Esophagus squamous epithelium (tissue), 5 donors: ENCODE measurements at regions not wholly inside any gene's neighbourhood (a gene's known extent, or its start where the extent isn't known, plus 50 kb on each side); places are given as distances from the start of the nearest gene placed in this dataset.

Experiments used
- DNase-seq: peaks from one replicate; lab custom pipeline; 2025; lab: John Stamatoyannopoulos, UW
- H3K27ac ChIP-seq, 4 donors: fragments of 200-600 bp; sonication (generic); one replicate each; pipeline ENCODE4 v1.5.1; 2016 to 2019; ENCODE audit warnings: mild to moderate bottlenecking in 1 of 4
- H3K27me3 ChIP-seq, 4 donors: fragments of 200-600 bp; sonication (generic); 1 replicate in 3 of 4; 2 replicates in 1 of 4; pipeline versions ENCODE4 v1.5.1 to v1.6.0; 2017 to 2021; ENCODE audit warnings: antibody characterized with exemption in 1 of 4
- H3K36me3 ChIP-seq, 3 donors: fragments of 200-600 bp; sonication (generic); one replicate each; pipeline ENCODE4 v1.5.1; 2016 to 2019
- H3K4me1 ChIP-seq, 3 donors: fragments of 200-600 bp; sonication (generic); one replicate each; pipeline ENCODE4 v1.5.1; 2017 to 2019
- H3K4me3 ChIP-seq, 4 donors: fragments of 200-600 bp; sonication (generic); 1 replicate in 3 of 4; 2 replicates in 1 of 4; pipeline ENCODE4 v1.5.1; 2016 to 2019; ENCODE audit warnings: mild to moderate bottlenecking in 2 of 4, moderate library complexity in 1 of 4
- H3K9me3 ChIP-seq, 3 donors: fragments of 200-600 bp; sonication (generic); one replicate each; pipeline ENCODE4 v1.5.1; 2016 to 2019
- POLR2A ChIP-seq, 4 donors: fragments of 450-650 bp; IDR thresholded peaks; one replicate each; pipeline ENCODE4 v1.6.1; 2017; ENCODE audit warnings: antibody characterized with exemption in 4 of 4, mild to moderate bottlenecking in 4 of 4, moderate library complexity in 3 of 4
- whole genome bisulfite sequencing, 2 donors: methylation state at CpG; one replicate each; pipeline ENCODE4 v1.1.5; 2018; 5-methylcytosine and 5-hydroxymethylcytosine counted together
- intact Hi-C: fragments of 100-400 bp; cut with DNase I; formaldehyde crosslinking; loops from one replicate; pipeline ENCODE4 v1.15.0; 2022
- TF ChIP-seq, protein P1 (sequence below), 6 experiments: fragments of 450-650 bp in 4 of 6; fragments of 200-600 bp in 2 of 6; sonication (generic) in 2 of 6; IDR thresholded peaks; one replicate each; pipeline ENCODE4 v1.5.1; 2016 to 2019; ENCODE audit warnings: antibody characterized with exemption in 6 of 6, mild to moderate bottlenecking in 4 of 6, moderate library complexity in 4 of 6
- donor health status: DM: yes; HTN: yes; CAD: no.

DNA sequence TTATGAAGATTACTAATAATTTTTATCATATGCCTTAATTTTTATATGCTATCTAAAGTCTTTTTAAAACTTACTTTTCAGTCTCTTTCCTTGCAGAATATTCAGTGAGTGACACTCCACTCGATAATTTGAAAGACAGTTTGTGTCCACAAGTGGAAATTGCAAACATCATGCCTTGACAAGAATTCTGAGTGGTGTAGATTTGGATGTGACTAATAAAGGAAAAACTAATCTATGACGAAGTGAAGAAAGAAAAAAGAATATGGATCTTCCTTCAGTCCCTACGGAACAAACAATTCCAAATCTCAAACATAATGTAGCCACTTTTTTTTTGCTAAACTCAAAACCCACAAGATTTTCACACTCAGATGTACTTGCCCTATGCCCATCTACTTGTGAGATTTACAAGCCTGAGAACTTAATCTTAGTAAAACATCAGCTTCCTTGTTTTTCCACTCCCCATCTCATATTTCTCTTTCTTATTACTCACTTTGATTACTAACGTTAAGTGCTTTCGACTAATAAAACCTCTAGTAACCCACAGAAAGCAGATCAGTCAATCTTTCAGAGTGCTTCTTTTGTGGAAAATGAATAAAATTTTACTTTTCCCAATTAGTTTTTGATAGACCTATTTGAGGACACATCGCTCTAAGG, 1155.8 kb downstream of the GRIK2 start:
- TF ChIP-seq, protein P1, sequence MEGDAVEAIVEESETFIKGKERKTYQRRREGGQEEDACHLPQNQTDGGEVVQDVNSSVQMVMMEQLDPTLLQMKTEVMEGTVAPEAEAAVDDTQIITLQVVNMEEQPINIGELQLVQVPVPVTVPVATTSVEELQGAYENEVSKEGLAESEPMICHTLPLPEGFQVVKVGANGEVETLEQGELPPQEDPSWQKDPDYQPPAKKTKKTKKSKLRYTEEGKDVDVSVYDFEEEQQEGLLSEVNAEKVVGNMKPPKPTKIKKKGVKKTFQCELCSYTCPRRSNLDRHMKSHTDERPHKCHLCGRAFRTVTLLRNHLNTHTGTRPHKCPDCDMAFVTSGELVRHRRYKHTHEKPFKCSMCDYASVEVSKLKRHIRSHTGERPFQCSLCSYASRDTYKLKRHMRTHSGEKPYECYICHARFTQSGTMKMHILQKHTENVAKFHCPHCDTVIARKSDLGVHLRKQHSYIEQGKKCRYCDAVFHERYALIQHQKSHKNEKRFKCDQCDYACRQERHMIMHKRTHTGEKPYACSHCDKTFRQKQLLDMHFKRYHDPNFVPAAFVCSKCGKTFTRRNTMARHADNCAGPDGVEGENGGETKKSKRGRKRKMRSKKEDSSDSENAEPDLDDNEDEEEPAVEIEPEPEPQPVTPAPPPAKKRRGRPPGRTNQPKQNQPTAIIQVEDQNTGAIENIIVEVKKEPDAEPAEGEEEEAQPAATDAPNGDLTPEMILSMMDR (IDR thresholded peaks at IDR 0.05) = no peak
- no peak for TF ChIP-seq POLR2A (IDR thresholded peaks at IDR 0.05)
- Histone ChIP-seq H3K27me3 (no peaks in the 10 kb centered on the region), H3K9me3 (no peaks in the 10 kb centered on the region), H3K36me3 (no peaks in the 10 kb centered on the region), H3K27ac (no peak overlapping the region), H3K4me1 (no peaks in the 10 kb centered on the region), H3K4me3 (no peak overlapping the region)
- 61 to 64% methylated on average over 6 of the region's 6 CpGs for WGBS, 2 donors
- no peak for DNase-seq
- intact Hi-C loops = no loop called here

DNA sequence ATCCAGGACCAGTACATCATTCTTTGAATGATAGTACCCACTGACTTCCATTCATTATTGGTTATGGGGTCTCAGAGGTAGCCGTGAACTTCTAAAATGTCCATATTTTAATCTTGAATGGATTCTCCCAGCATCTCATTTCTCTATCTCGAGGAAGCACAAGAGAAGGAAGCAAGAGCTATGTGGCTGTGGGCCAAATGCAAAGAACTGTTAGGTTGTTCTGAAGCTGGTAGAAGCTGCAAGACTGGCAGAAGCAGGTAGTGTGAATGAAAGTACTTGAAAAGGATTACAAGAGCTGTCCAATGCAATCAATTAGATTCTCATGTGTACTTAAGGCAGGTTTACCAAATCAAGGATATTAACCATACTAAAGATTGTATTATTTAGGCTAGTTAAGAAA, 1131.8 kb downstream of the GRIK2 start:
- no peak for DNase-seq
- intact Hi-C loops = no loop called here
- no peak for TF ChIP-seq POLR2A (IDR thresholded peaks at IDR 0.05)
- TF ChIP-seq, protein P1 (IDR thresholded peaks at IDR 0.05) = no peak
- H3K4me1 ChIP-seq = no peaks in the 10 kb centered on the region
- no peaks in the 10 kb centered on the region for H3K9me3 ChIP-seq
- WGBS, 2 donors = 47 to 54% methylated on average over 2 of the region's 2 CpGs
- no peaks in the 10 kb centered on the region for H3K36me3 ChIP-seq
- H3K4me3 ChIP-seq = no peak overlapping the region
- no peak overlapping the region for H3K27ac ChIP-seq
- no peaks in the 10 kb centered on the region for H3K27me3 ChIP-seq

DNA sequence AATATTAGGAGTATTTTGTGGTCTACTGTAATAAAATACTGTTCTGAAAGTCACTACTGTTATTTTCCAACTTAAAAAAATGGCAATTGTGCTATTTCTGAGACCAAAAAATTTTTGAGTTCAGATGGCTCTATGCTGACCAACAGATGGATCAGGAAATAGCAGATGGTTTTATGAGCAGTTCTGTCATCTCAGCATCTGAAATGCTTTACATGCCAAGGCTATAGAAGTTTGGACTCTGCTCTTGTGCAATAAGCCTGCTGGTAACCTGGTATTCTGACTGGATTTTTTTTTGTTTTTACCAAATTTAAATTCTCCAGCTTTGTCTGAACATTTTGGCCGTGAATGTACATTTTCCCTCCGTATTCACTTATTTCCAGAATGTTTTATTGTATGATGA, 1127.5 kb downstream of the GRIK2 start:
- WGBS, 2 donors = 49 to 65% methylated on average over 2 of the region's 2 CpGs
- H3K36me3 ChIP-seq = no peaks in the 10 kb centered on the region
- no peak for DNase-seq
- H3K27me3 ChIP-seq = no peaks in the 10 kb centered on the region
- H3K4me3 ChIP-seq = no peak overlapping the region
- intact Hi-C loops = no loop called here
- TF ChIP-seq, protein P1 (IDR thresholded peaks at IDR 0.05) = no peak
- no peak for TF ChIP-seq POLR2A (IDR thresholded peaks at IDR 0.05)
- no peaks in the 10 kb centered on the region for H3K9me3 ChIP-seq
- no peaks in the 10 kb centered on the region for H3K4me1 ChIP-seq
- H3K27ac ChIP-seq = no peak overlapping the region

DNA sequence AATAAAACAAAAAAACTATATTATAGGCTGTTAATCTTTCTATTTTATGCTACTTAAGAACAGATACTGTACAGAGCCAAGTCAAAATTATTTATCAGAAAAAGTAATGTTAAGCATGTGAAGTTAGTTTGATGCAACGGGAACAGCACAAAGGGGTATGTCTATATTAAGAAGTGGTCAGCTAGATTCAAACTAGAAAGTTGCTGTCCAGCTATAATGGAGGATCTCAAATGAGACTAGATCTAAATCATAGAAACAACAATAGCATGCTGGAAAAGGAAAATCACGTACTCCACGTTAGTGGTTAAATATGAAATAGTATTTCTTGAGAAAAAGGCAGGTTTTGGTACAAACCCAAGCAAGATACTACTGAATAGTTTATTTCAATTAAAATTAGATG, 1124.0 kb downstream of the GRIK2 start:
- Histone ChIP-seq H3K4me3 (no peak overlapping the region), H3K27me3 (no peaks in the 10 kb centered on the region)
- 84 to 90% methylated on average over 3 of the region's 3 CpGs for WGBS, 2 donors

DNA sequence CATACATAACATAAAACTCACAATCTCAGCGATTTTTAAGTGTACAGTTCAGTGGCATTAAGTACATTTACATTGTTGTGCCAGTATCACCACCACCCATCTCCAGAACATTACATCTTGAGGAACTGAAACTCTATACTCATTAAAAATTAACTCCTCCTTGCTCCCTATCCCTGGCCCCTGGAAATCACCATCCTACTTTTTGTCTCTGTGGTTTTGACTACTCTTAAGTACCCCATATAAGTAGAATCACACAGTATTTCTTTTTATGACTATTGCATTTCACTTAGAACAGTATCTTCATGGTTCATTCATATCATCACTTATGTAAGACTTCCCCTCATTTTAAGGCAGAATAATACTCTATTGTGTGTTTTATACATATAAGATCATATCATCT, 1108.1 kb downstream of the GRIK2 start:
- no peaks in the 10 kb centered on the region for H3K9me3 ChIP-seq
- no peaks in the 10 kb centered on the region for H3K4me1 ChIP-seq
- 37 to 67% methylated on average over 1 of the region's 1 CpG for WGBS, 2 donors
- no peak overlapping the region for H3K4me3 ChIP-seq
- no peak overlapping the region for H3K27ac ChIP-seq
- no peaks in the 10 kb centered on the region for H3K36me3 ChIP-seq
- TF ChIP-seq, protein P1 (IDR thresholded peaks at IDR 0.05) = no peak
- TF ChIP-seq POLR2A (IDR thresholded peaks at IDR 0.05) = no peak
- DNase-seq = no peak
- intact Hi-C loops = no loop called here
- H3K27me3 ChIP-seq = no peaks in the 10 kb centered on the region

More for the DNA sequence above, 1124.0 kb downstream of the GRIK2 start:
- intact Hi-C loops = no loop called here
- TF ChIP-seq, protein P1 (IDR thresholded peaks at IDR 0.05) = no peak
- TF ChIP-seq POLR2A (IDR thresholded peaks at IDR 0.05) = no peak
- Histone ChIP-seq H3K9me3 (no peaks in the 10 kb centered on the region), H3K27ac (no peak overlapping the region), H3K4me1 (no peaks in the 10 kb centered on the region), H3K36me3 (no peaks in the 10 kb centered on the region)
- no peak for DNase-seq
